B cell (primary cell): ENCODE measurements at regions not wholly inside any gene's neighbourhood (a gene's known extent, or its start where the extent isn't known, plus 50 kb on each side); places are given as distances from the start of the nearest gene placed in this dataset.

Experiments used
- ATAC-seq: fragments of 200-7000 bp; cut with Tn5 transposase; one replicate; pipeline ENCODE4 v1.10.0; 2021; ENCODE audit warnings: low read depth, mild to moderate bottlenecking, moderate number of reproducible peaks, moderate library complexity
- CTCF ChIA-PET: fragments of 350-600 bp; sonication (Branson Sonifier 250); formaldehyde crosslinking; loops from one replicate; lab custom pipeline; 2021; ENCODE audit warnings: antibody characterized with exemption, inconsistent platforms; lab: Charles Lee
- POLR2A ChIA-PET: fragments of 350-600 bp; sonication (Branson Sonifier 250); formaldehyde crosslinking; loops from one replicate; lab custom pipeline; 2021; ENCODE audit warnings: antibody characterized with exemption; lab: Charles Lee
- DNase-seq: peaks from one replicate; pipeline ENCODE4 v3.0.0; 2013
- H2AFZ ChIP-seq: 2 replicates; pipeline ENCODE4 v1.6.1; 2012; ENCODE audit warnings: mild to moderate bottlenecking, low read depth, low read length; ENCODE audit not compliant: insufficient read depth, poor library complexity, severe bottlenecking
- H3K27ac ChIP-seq, 2 donors: 1 replicate in 1 of 2; 2 replicates in 1 of 2; pipeline ENCODE4 v1.5.1; 2012 to 2013; ENCODE audit warnings: low read length in 2 of 2, mild to moderate bottlenecking in 2 of 2, moderate library complexity in 1 of 2
- H3K27me3 ChIP-seq, 4 experiments: fragments of 200-600 bp in 1 of 4; sonication (generic) in 1 of 4; replicated peaks in 1 of 4; 1 replicate in 2 of 4; 2 replicates in 2 of 4; pipeline versions ENCODE4 v1.6.1 to v1.7.0; 2013 to 2016; ENCODE audit warnings: low read length in 3 of 4, mild to moderate bottlenecking in 2 of 4, mixed read lengths in 1 of 4, moderate library complexity in 1 of 4; ENCODE audit not compliant: insufficient read depth in 4 of 4, control insufficient read depth in 3 of 4; ENCODE audit errors: control extremely low read depth in 1 of 4
- H3K36me3 ChIP-seq, 2 experiments: replicated peaks in 1 of 2; 1 replicate in 1 of 2; 2 replicates in 1 of 2; pipeline versions ENCODE4 v1.6.1 to v1.7.1; 2013; ENCODE audit warnings: low read length in 1 of 2; ENCODE audit not compliant: insufficient read depth in 2 of 2, control insufficient read depth in 1 of 2; ENCODE audit errors: control extremely low read depth in 1 of 2, extremely low read depth in 1 of 2
- H3K4me1 ChIP-seq, 2 donors: fragments of 200-600 bp in 1 of 2; sonication (generic) in 1 of 2; 1 replicate in 1 of 2; 2 replicates in 1 of 2; pipeline versions ENCODE4 v1.5.1 to v1.6.1; 2013 to 2017; ENCODE audit warnings: low read length in 2 of 2; ENCODE audit not compliant: control insufficient read depth in 2 of 2, insufficient read depth in 2 of 2
- H3K4me2 ChIP-seq: replicated peaks from 2 replicates; pipeline ENCODE3; 2012; ENCODE audit warnings: mild to moderate bottlenecking, low read depth, low read length; ENCODE audit not compliant: poor library complexity, severe bottlenecking
- H3K4me3 ChIP-seq, 5 experiments: fragments of 200-600 bp in 1 of 5; sonication (generic) in 1 of 5; 1 replicate in 3 of 5; 2 replicates in 2 of 5; pipeline versions ENCODE4 v1.5.1 to v1.7.0; 2011 to 2016; ENCODE audit warnings: low read length in 4 of 5, mild to moderate bottlenecking in 4 of 5, low read depth in 2 of 5, control low read depth in 1 of 5, moderate library complexity in 1 of 5; ENCODE audit not compliant: insufficient read depth in 1 of 5; ENCODE audit errors: control extremely low read depth in 1 of 5, extremely low read depth in 1 of 5
- H3K79me2 ChIP-seq: fragments of 200-600 bp; sonication (generic); one replicate; pipeline ENCODE4 v1.6.0; 2016; ENCODE audit warnings: low read length; ENCODE audit not compliant: control insufficient read depth, insufficient read depth
- H3K9ac ChIP-seq: fragments of 200-600 bp; sonication (generic); 2 replicates; pipeline ENCODE4 v1.6.1; 2017; ENCODE audit warnings: mild to moderate bottlenecking, low read length, moderate library complexity
- H3K9me3 ChIP-seq, 3 donors: one replicate each; pipeline versions ENCODE4 v1.6.1 to v1.7.1; 2013; ENCODE audit warnings: low read length in 2 of 3; ENCODE audit not compliant: control insufficient read depth in 2 of 3, insufficient read depth in 1 of 3; ENCODE audit errors: control extremely low read depth in 1 of 3
- H4K20me1 ChIP-seq: 2 replicates; pipeline ENCODE4 v1.6.0; 2012; ENCODE audit warnings: mild to moderate bottlenecking, low read length; ENCODE audit not compliant: insufficient read depth, control insufficient read depth, poor library complexity, severe bottlenecking
- H3K27ac Mint-ChIP-seq: one replicate; pipeline ENCODE4 v1.8.0; 2021; ENCODE audit warnings: mixed read lengths
- H3K27me3 Mint-ChIP-seq: one replicate; pipeline ENCODE4 v1.8.0; 2021; ENCODE audit warnings: mixed read lengths
- H3K4me1 Mint-ChIP-seq: one replicate; pipeline ENCODE4 v1.8.0; 2021; ENCODE audit warnings: mixed read lengths
- H3K4me3 Mint-ChIP-seq: one replicate; pipeline ENCODE4 v1.8.0; 2021; ENCODE audit warnings: mixed read lengths
- H3K9me3 Mint-ChIP-seq: one replicate; pipeline ENCODE4 v1.8.0; 2022; ENCODE audit warnings: mixed read lengths; ENCODE audit not compliant: insufficient read depth
- CTCF ChIP-seq: fragments of 200-600 bp; IDR thresholded peaks from one replicate; pipeline ENCODE4 v1.8.0; 2022; ENCODE audit warnings: antibody characterized with exemption, mild to moderate bottlenecking
- EZH2 ChIP-seq: IDR thresholded peaks from 2 replicates; pipeline ENCODE4 v1.6.1; 2012; ENCODE audit warnings: borderline replicate concordance, low read depth, mild to moderate bottlenecking, moderate library complexity, low read length; ENCODE audit not compliant: insufficient read depth, poor library complexity, severe bottlenecking
- whole genome bisulfite sequencing: methylation state at CpG from one replicate; pipeline ENCODE4 v1.1.5; 2013; ENCODE audit warnings: missing lambda C conversion rate; ENCODE audit not compliant: insufficient coverage; 5-methylcytosine and 5-hydroxymethylcytosine counted together
- intact Hi-C: fragments of 100-400 bp; cut with micrococcal nuclease; formaldehyde crosslinking; loops from one replicate; pipeline ENCODE4 v1.10.0; 2022

GRCh38 chr12:28882444-28882843, 266.6 kb upstream of the FAR2 start:
- no peaks in the 10 kb centered on the region for H3K4me1 Mint-ChIP-seq
- ATAC-seq (no peak), DNase-seq (no peak)
- Histone ChIP-seq H3K4me1 (no peaks in the 10 kb centered on the region), H4K20me1 (no peaks in the 10 kb centered on the region), H3K27ac (no peak overlapping the region), H3K4me2 (no peak overlapping the region), H2AFZ (no peak overlapping the region), H3K4me3 (no peak overlapping the region), H3K27me3 (no peaks in the 10 kb centered on the region), H3K36me3 (no peaks in the 10 kb centered on the region), H3K79me2 (no peaks in the 10 kb centered on the region), H3K9ac (no peak overlapping the region), H3K9me3 (no peaks in the 10 kb centered on the region)
- ChIA-PET POLR2A (no interaction called here), CTCF (no interaction called here)
- H3K27me3 Mint-ChIP-seq, result no peaks in the 10 kb centered on the region
- no peak for TF ChIP-seq CTCF
- TF ChIP-seq EZH2, result no peak
- intact Hi-C loops, result no loop called here
- no peak overlapping the region for H3K4me3 Mint-ChIP-seq
- WGBS, result no CpG with 5 or more reads among the region's 2 CpGs
- no peak overlapping the region for H3K27ac Mint-ChIP-seq
- H3K9me3 Mint-ChIP-seq, result no peaks in the 10 kb centered on the region

GRCh38 chr12:28883406-28883997, 265.6 kb upstream of the FAR2 start:
- no peak for ATAC-seq
- H3K9me3 Mint-ChIP-seq, result no peaks in the 10 kb centered on the region
- H3K27ac Mint-ChIP-seq, result no peak overlapping the region
- no CpG with 5 or more reads among the region's 2 CpGs for WGBS
- POLR2A ChIA-PET, result no interaction called here
- Histone ChIP-seq H3K27ac (no peak overlapping the region), H3K9ac (no peak overlapping the region), H3K9me3 (no peaks in the 10 kb centered on the region), H3K36me3 (no peaks in the 10 kb centered on the region), H4K20me1 (no peaks in the 10 kb centered on the region), H3K27me3 (no peaks in the 10 kb centered on the region), H3K4me3 (no peak overlapping the region), H3K4me1 (no peaks in the 10 kb centered on the region), H3K79me2 (no peaks in the 10 kb centered on the region), H3K4me2 (no peak overlapping the region), H2AFZ (no peak overlapping the region)
- H3K27me3 Mint-ChIP-seq, result no peaks in the 10 kb centered on the region
- TF ChIP-seq CTCF (no peak), EZH2 (no peak)
- CTCF ChIA-PET, result no interaction called here
- intact Hi-C loops, result no loop called here
- DNase-seq, result no peak
- no peaks in the 10 kb centered on the region for H3K4me1 Mint-ChIP-seq
- H3K4me3 Mint-ChIP-seq, result no peak overlapping the region
